HT-29 (cell line): ENCODE measurements at regions not wholly inside any gene's neighbourhood (a gene's known extent, or its start where the extent isn't known, plus 50 kb on each side); places are given as distances from the start of the nearest gene placed in this dataset.
A peak's percentile ranks its signal among the peaks of the same experiment; 100 is the strongest.
"Not testable (repeated sequence)": the region's sequence is repeated elsewhere in the genome, so short reads cannot be mapped to it uniquely, and the experiment has no call there.

Experiments
- DNase-seq: peaks from one replicate; pipeline ENCODE4 v3.0.0-alpha.2; 2015; ENCODE audit warnings: low spot score

DNA sequence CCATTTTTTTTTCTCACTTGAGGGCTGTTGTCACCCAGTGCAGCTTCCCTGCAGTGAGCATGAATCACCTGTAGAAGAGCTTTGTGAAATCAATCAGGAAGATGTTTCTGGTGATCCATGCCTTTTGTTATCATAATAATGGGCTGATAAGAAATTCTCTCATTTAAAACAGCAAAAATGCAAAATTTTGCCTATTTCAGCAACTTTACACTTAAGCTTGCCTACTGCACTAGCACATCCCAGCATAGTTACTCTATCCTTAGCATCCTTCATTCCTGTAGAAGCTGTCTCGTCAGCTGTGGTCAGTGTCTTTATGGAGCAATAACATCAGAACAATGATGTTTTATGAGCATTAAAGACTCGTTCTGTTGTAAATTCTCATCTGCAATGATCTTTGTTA is 178.6 kb upstream of the ZNF804A start:
- DNase-seq: no peak

DNA sequence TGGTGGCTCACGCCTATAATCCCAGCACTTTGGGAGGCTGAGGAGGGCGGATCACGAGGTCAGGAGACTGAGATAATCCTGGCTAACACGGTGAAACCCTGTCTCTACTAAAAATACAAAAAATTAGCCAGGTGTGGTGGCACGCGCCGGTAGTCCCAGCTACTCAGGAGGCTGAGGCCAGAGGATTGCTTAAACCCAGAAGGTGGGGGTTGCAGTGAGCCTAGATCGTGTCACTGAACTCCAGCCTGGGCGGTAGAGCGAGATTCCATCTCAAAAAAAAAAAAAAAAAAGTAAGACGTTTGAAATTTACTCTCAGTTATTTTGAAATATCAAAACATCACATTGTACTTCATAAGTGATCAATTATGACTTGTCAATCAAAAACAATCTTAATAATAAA is 176.9 kb upstream of the ZNF804A start:
- not testable (repeated sequence) for DNase-seq

GRCh38 chr2:184425083-184425482 is 173.2 kb upstream of the ZNF804A start:
- no peak for DNase-seq

DNA sequence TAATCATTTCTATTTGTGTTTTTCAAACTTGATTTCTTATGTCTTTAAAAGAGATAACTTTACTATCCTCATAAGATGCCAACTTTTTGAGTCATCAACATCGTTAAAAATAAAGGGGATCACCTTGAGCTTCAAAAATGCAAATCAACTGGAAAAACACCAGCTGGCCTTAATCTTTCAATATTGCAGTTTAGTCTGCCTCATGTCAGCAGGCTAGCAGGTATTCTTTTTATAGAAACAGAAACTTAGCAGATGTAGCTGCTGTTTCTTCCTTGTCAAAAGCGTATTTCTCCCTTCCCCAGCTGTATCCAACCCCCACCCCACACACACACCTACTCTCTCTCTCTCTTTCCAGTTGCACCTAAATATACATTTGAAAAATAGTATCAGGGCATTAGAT is 154.1 kb upstream of the ZNF804A start:
- peak; percentile 9 for DNase-seq

GRCh38 chr2:184444623-184445223 is 153.6 kb upstream of the ZNF804A start:
- DNase-seq: no peak

DNA sequence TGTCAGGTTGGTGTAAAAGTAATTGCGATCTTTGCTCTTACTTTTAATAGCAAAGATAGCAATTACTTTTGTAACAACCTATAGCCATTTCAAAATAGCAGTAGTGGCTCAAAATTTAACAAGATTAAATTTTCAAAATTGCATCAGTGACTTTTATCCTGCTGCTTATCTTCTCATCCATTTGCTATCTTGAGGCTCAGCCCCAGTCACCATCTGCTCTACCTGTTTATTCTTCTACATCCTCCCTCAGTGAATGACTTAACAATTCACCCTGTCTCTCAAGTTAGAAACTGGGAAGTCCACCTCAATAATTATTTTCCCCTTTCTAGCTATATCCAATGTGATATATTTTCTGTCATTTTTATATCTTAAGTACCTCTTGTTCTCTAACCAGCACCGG is 148.6 kb upstream of the ZNF804A start:
- no peak for DNase-seq

DNA sequence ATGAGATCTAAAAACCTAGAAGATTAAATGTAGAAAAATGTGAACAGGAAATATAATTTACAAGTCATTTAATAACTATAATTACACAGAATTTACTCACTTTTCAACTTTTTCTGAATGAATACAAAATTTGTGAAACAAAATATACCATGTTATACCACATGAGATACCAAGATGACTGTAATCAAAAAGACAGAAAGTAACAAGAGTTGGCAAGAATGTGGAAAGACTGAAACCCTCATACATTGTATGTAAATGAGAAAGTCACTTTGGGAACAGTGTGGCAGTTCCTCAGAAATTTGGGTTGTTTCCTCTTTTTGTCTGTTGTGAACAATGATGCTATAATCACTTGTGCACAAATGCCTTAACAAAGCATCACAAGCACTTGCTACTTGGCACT is 145.4 kb upstream of the ZNF804A start:
- DNase-seq: no peak

GRCh38 chr2:184455624-184456023 is 142.7 kb upstream of the ZNF804A start:
- no peak for DNase-seq

- not testable (repeated sequence) for DNase-seq
Observed at GRCh38 chr2:184456693-184457092, 141.6 kb upstream of the ZNF804A start.

GRCh38 chr2:184463102-184463865 is 135.0 kb upstream of the ZNF804A start:
- DNase-seq: peak; percentile 74

GRCh38 chr2:184463866-184464248 is 134.5 kb upstream of the ZNF804A start:
- no peak for DNase-seq

DNA sequence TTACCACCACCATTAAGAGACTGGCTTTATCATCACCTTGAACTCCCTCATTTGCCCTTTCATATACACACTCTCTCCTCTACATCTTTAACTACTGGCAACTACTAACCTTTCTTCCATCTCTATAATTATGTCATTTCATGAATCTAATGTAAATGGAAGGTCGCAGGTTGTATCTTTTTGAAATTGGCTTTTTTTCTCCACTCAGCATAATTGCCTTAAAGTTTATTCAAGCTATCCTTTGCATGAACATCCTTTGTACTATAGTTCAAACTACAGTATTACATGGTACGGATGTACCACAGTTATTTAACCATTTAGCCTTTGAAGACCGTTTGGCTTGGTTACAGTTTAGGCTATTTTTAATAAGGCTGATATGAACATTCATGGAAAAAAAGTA is 129.5 kb upstream of the ZNF804A start:
- no peak for DNase-seq

- no peak for DNase-seq
Observed at GRCh38 chr2:184472481-184472880, 125.8 kb upstream of the ZNF804A start.

DNA sequence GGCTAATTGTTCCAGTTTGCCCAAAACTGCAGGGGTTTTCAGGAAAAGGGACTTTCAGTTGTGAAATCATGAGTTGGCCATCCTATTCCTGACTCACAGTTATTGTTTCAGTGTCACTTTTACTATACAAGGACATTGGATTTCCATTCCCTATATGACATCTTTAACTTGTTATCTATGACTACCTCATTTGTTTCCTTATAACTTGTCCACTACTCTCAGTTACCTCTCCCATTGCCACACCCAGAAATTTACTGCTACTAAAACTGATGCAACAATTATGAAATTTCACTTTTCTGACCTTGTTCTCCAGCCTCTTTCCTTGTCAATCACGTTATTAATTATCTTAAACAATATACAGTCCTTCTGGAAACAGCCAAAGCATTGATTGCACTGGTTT is 116.5 kb upstream of the ZNF804A start:
- no peak for DNase-seq

DNA sequence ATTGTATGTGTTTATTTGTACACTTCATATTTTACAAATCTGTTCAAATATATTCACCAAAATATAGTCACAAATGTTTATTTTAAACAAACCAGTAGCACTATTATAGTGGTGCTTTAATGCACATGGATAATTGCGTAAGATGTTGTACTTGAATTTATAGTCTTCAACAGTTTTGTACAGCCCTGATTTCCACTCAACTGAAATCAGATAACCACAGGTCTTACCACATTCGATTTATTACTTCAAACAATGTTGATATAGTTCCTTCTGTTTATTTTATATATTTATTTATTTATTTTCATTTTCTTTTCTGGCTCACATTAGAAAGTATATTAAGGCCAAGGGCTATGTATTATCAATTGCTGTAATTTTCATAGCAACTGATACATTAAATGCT is 99.4 kb upstream of the ZNF804A start:
- DNase-seq: no peak

- no peak for DNase-seq
Observed at GRCh38 chr2:184504252-184504651, 94.1 kb upstream of the ZNF804A start.

DNA sequence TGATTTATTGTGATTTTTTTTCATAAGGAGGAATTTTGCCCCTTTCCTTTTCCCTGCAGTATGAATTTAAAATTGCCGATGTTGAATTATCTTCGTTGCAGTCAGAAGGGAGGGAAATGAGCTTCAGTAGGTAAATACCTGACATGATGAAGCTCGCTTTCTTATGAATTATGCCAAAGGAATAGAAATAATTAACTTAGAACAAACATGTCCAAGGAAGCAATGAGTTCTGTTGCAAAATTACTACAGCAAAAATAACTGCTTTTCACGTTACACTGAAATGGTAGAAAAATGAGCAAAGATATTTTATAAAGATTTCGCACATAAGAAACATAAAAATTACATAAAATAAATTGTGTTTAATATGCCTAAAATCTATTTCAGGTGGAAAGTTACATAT is 91.1 kb upstream of the ZNF804A start:
- no peak for DNase-seq

- DNase-seq: no peak
Observed at GRCh38 chr2:184517402-184517801, 80.9 kb upstream of the ZNF804A start.

DNA sequence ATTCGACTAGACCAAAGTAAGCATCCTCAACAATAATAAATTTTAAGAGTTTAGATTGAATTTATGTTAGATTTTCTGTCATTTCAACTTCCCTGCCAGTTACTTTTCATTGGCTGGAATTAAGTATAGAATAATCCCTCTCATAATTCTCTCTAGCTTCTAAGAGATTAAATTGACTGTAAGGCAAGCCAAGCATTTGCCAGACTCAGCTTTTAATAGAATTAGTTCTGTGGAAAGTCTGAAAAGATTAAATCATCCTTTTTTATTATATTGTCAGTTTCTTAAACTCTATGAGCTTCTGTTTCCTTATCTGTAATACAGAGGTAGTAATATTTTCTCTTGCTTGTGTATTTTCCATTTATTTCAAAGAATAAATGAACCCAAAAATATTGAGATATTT is 77.9 kb upstream of the ZNF804A start:
- DNase-seq: no peak

DNA sequence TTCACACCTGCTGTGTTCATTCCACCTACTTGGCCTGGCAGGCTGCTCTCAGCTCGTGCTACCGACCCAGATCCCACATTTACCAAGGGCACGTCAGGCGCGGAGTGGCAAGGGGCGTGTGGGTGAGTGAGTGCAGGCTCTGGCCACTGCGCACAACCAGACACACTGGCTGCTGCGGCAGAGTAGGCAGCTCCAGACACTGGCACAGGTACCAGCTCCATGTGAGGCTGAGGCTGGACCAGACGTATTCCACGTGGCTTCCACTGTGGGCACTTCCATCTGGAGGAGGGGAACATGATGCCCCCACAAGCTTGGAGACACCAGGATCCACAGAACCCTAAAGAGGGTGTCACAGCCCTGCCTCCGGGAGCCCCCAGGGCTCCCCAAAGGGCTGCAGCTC is 74.6 kb upstream of the ZNF804A start:
- DNase-seq: no peak

DNA sequence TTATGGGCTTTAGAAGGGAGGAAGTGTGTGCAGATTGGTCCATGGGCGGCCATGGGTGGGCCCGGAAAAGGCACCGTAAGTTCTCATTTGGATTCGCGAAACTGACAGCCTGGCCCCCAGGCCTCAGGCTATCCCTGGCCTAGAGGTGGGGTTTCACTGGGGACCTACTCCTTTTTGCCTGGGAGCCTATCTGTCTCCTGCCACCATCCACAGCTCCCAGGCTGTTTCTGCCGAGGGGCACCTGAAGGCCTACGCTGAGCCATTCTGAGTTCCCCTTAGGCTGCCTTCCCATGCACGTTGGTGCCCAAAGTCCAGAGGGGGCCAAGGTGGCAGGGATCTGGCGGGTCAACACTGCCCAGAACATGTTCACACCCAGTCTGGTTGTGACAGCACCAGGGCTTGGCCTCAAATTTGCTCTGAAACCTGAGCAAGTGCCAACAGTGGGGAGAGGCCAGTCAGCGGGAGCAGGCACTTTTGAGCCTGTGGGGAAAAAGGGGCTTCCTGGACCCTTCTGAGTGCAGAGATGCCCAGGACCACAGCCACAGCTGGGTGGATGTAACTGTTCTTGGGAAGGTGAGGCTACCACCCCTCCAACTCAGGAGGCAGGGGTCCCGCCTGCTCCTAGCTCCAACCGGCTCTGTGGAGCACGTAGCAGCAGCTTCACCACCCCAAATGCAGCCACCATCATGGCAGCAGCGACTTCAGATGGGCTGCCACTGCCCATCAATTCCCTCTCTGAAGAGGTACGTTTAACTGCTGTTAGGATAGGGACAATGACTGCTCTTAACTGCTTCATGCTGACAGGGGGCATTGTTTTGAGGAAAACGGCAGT is 73.6 kb upstream of the ZNF804A start:
- no peak for DNase-seq

DNA sequence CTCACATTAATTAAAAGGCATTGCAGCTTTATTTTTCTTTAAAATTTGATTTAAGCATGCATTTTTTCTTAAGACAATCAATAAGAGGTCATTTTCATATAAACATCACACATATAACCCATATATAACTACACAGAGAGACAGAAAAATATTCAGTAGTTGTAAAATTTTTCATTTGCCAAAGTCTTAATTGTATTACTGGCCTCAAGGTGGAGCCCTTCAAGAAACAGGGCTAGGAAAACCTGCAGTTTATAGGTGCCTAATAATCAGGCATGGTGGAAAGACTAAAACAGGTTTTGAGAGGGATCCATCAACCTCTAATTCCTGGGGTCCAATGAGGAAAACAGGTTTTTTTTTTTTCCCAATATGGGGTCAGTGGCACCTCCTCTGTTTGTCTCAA is 71.3 kb upstream of the ZNF804A start:
- no peak for DNase-seq

DNA sequence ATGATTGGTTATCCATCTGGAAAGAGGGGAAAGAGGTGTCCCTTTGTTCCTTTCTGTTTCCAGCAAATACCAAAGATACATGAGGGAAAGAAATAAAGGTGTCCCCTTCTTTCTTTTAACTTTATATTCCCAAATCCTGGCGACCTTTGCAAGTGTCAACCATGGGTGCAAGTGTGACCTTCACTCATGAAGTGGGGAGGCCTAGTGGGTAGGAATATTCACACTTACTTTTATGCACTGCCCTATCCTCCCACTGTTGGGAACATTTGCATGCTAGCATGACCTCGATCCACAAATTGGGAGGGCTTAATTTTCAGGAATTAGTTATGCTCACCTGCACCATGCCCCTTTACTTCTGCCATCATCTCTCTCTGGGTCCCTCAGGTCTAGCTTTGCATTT is 70.2 kb upstream of the ZNF804A start:
- DNase-seq: no peak
